Progenitor cell of endocrine pancreas (in vitro differentiated cells): ENCODE measurements at regions not wholly inside any gene's neighbourhood (a gene's known extent, or its start where the extent isn't known, plus 50 kb on each side); places are given as distances from the start of the nearest gene placed in this dataset.
"Not testable (repeated sequence)": the region's sequence is repeated elsewhere in the genome, so short reads cannot be mapped to it uniquely, and the experiment has no call there.

ENCODE experiments used
- DNase-seq: peaks from one replicate; pipeline ENCODE4 v3.0.0; 2021; ENCODE audit warnings: low spot score; ENCODE audit not compliant: unreplicated experiment
- H3K27ac Mint-ChIP-seq: 2 replicates; pipeline ENCODE4 v1.8.0; 2021; ENCODE audit warnings: mild to moderate bottlenecking, moderate library complexity, mixed read lengths
- H3K27me3 Mint-ChIP-seq: 2 replicates; pipeline ENCODE4 v1.8.0; 2021; ENCODE audit warnings: mixed read lengths
- H3K36me3 Mint-ChIP-seq: 2 replicates; pipeline ENCODE4 v1.8.0; 2022; ENCODE audit warnings: mixed read lengths; ENCODE audit not compliant: insufficient read depth
- H3K4me1 Mint-ChIP-seq: 2 replicates; pipeline ENCODE4 v1.8.0; 2021; ENCODE audit warnings: low read depth, mixed read lengths
- H3K4me3 Mint-ChIP-seq: 2 replicates; pipeline ENCODE4 v1.8.0; 2021; ENCODE audit warnings: low read depth, mild to moderate bottlenecking, moderate library complexity, mixed read lengths
- H3K9me3 Mint-ChIP-seq: 2 replicates; pipeline ENCODE4 v1.8.0; 2021; ENCODE audit warnings: low read depth, mixed read lengths
- TF ChIP-seq, protein P1 (sequence below): fragments of 200-600 bp; sonication (generic); IDR thresholded peaks from one replicate; pipeline ENCODE4 v1.5.0; 2021; ENCODE audit warnings: antibody characterized with exemption, mild to moderate bottlenecking; ENCODE audit not compliant: unreplicated experiment

DNA sequence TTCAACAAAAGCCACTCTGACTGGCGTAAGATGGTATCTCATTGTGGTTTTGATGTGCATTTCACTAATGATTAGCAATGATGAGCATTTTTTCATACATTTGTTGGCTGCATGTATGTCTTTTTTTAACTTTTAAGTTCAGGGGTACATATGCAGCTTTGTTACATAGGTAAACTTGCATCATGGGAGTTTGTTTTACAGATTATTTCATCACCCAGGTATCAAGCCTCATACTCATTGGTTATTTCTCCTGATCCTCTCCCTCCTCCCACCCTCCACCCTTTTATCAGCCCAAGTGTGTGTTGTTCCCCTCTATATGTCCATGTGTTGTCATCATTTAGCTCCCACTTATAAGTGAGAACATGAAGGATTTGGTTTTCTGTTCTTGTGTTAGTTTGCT lies 154.1 kb upstream of the POGK start:
- H3K4me1 Mint-ChIP-seq: no peaks in the 10 kb centered on the region
- DNase-seq: no peak
- no peaks in the 10 kb centered on the region for H3K27me3 Mint-ChIP-seq
- TF ChIP-seq, protein P1, sequence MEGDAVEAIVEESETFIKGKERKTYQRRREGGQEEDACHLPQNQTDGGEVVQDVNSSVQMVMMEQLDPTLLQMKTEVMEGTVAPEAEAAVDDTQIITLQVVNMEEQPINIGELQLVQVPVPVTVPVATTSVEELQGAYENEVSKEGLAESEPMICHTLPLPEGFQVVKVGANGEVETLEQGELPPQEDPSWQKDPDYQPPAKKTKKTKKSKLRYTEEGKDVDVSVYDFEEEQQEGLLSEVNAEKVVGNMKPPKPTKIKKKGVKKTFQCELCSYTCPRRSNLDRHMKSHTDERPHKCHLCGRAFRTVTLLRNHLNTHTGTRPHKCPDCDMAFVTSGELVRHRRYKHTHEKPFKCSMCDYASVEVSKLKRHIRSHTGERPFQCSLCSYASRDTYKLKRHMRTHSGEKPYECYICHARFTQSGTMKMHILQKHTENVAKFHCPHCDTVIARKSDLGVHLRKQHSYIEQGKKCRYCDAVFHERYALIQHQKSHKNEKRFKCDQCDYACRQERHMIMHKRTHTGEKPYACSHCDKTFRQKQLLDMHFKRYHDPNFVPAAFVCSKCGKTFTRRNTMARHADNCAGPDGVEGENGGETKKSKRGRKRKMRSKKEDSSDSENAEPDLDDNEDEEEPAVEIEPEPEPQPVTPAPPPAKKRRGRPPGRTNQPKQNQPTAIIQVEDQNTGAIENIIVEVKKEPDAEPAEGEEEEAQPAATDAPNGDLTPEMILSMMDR: no peak
- H3K36me3 Mint-ChIP-seq: no peaks in the 10 kb centered on the region
- H3K4me3 Mint-ChIP-seq: no peak overlapping the region
- H3K27ac Mint-ChIP-seq: no peak overlapping the region
- peaks cover 26% of the 10 kb centered on the region for H3K9me3 Mint-ChIP-seq

DNA sequence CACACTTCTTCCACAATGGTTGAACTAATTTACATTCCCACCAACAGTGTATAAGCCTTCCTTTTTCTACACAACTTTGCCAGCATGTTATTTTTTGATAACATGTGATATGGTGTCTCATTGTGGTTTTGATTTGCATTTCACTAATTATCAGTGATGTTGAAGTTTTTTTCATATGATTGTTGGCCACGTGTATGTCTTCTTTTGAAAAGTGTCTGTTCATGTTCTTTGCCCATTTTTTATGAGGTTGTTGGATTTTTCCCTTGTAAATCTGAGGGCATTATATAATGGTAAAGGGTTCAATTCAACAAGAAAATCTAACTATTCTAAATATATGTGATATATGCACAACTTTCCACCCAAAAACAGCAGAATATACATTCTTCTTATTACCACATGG lies 153.4 kb upstream of the POGK start:
- not testable (repeated sequence) for H3K27me3 Mint-ChIP-seq, H3K36me3 Mint-ChIP-seq, H3K27ac Mint-ChIP-seq, DNase-seq, H3K4me3 Mint-ChIP-seq, H3K4me1 Mint-ChIP-seq
- H3K9me3 Mint-ChIP-seq: peaks cover 26% of the 10 kb centered on the region

DNA sequence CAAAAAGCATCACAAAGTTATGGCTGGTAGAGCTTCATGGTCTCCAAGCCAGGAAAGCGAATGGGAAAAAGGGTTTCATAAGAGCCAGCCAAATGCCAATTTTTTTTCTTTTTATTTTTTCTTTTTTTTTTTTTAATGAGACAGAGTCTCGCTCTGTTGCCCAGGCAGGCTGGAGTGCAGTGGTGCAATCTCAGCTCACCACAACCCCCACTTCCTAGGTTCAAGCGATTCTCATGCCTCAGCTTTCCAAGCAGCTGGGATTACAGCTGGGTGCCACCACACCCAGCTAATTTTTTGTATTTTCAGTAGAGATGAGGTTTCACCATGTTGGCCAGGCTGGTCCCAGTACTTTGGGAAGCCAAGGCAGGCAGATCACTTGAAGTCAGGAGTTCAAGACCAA lies 148.7 kb upstream of the POGK start:
- not testable (repeated sequence) for H3K27ac Mint-ChIP-seq, H3K4me1 Mint-ChIP-seq, H3K4me3 Mint-ChIP-seq, H3K27me3 Mint-ChIP-seq, DNase-seq, H3K36me3 Mint-ChIP-seq
- H3K9me3 Mint-ChIP-seq: peaks cover 16% of the 10 kb centered on the region

DNA sequence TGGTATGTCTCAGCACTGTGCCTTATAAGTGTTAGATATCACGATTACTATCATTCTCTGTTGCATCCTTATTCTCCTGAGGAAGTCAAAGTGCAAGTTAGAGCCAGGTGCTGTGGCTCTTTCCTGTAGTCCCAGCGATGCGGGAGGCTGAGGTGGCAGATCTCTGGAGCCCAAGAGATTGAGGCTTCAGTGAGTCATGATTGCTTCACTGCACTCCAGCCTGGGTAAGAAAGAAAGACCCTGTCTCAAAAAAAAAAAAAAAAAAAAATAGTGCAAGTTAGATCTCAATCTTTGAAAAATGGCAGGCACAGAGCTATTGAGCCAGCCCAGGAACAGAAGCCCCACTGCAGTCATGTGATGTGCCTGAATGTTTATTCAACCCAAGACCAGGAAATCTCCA lies 147.8 kb upstream of the POGK start:
- no peaks in the 10 kb centered on the region for H3K36me3 Mint-ChIP-seq
- peaks cover 9% of the 10 kb centered on the region for H3K9me3 Mint-ChIP-seq
- no peak overlapping the region for H3K4me3 Mint-ChIP-seq
- DNase-seq: no peak
- TF ChIP-seq, protein P1: no peak
- no peaks in the 10 kb centered on the region for H3K4me1 Mint-ChIP-seq
- no peak overlapping the region for H3K27ac Mint-ChIP-seq
- no peaks in the 10 kb centered on the region for H3K27me3 Mint-ChIP-seq

DNA sequence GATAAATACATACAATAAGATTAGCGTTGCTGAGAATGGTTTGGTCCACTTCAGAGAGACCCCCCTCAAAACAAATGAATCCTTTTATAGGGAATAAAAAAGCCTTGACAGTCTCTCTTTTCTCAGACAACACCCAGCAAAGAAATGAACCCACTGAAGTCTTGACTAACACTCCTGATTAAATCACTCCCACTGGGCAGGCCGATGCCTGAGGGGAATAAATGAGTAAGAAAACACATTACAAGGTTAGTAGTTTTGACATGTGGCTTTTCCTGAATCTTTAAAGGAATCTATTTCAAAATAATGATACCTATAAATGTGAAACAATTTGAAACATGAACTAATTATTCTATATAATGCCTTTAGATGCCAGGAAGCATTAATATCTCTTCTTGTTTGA lies 146.9 kb upstream of the POGK start:
- Mint-ChIP-seq H3K27ac (no peak overlapping the region), H3K4me3 (no peak overlapping the region), H3K4me1 (no peaks in the 10 kb centered on the region), H3K36me3 (no peaks in the 10 kb centered on the region), H3K27me3 (no peaks in the 10 kb centered on the region), H3K9me3 (peaks cover 6% of the 10 kb centered on the region)
- DNase-seq: no peak
- TF ChIP-seq, protein P1: no peak

DNA sequence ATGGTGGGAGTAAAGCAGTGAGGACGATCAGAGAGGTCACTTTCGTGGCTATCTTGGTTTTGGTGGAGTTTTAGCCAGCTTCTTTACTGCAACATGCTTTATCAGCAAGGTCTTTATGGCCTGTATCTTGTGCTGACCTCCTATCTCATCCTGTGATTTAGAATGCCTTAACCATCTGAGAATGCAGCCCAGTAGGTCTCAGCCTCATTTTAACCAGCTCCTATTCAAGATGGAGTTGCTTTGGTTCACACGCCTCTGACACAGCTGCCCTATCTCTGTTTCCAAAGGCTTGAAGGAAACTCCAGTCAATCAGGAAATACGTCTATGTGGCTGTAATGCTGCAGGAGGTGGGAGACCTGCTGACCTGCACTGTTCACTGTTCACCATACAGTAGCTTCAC lies 146.1 kb upstream of the POGK start:
- no peak for DNase-seq
- no peak overlapping the region for H3K4me3 Mint-ChIP-seq
- peaks cover 3% of the 10 kb centered on the region for H3K9me3 Mint-ChIP-seq
- H3K27me3 Mint-ChIP-seq: no peaks in the 10 kb centered on the region
- no peaks in the 10 kb centered on the region for H3K36me3 Mint-ChIP-seq
- H3K4me1 Mint-ChIP-seq: no peaks in the 10 kb centered on the region
- no peak overlapping the region for H3K27ac Mint-ChIP-seq
- TF ChIP-seq, protein P1: no peak
